Stomach (tissue), 8 donors: ENCODE measurements at regions not wholly inside any gene's neighbourhood (a gene's known extent, or its start where the extent isn't known, plus 50 kb on each side); places are given as distances from the start of the nearest gene placed in this dataset.

ENCODE experiments used
- DNase-seq, 2 donors: peaks; one replicate each; pipeline versions ENCODE4 v3.0.0 to v3.0.0-alpha.2; 2013 to 2019
- H3K27ac ChIP-seq, 5 donors: fragments of 200-600 bp in 4 of 5; sonication (generic) in 4 of 5; one replicate each; pipeline ENCODE4 v1.5.1; 2013 to 2019; ENCODE audit warnings: mild to moderate bottlenecking in 1 of 5, moderate library complexity in 1 of 5
- H3K27me3 ChIP-seq, 3 donors: fragments of 200-600 bp; sonication (generic); one replicate each; pipeline ENCODE4 v1.5.1; 2017 to 2019; ENCODE audit warnings: mixed run types in 1 of 3
- H3K36me3 ChIP-seq, 4 donors: fragments of 200-600 bp; sonication (generic); 1 replicate in 3 of 4; 2 replicates in 1 of 4; pipeline ENCODE4 v1.5.1; 2016 to 2019
- H3K4me1 ChIP-seq, 4 donors: fragments of 200-600 bp; sonication (generic); one replicate each; pipeline ENCODE4 v1.5.1; 2016 to 2019
- H3K4me3 ChIP-seq, 4 donors: fragments of 200-600 bp; sonication (generic) in 3 of 4; one replicate each; pipeline ENCODE4 v1.5.1; 2016 to 2019; ENCODE audit warnings: mild to moderate bottlenecking in 1 of 4
- H3K9me3 ChIP-seq, 4 donors: fragments of 200-600 bp; sonication (generic); one replicate each; pipeline ENCODE4 v1.5.1; 2016 to 2019
- CTCF ChIP-seq, 7 experiments: fragments of 450-650 bp in 4 of 7; fragments of 200-600 bp in 3 of 7; sonication (generic) in 3 of 7; IDR thresholded peaks; one replicate each; pipeline ENCODE4 v1.5.1; 2016 to 2019; ENCODE audit warnings: antibody characterized with exemption in 7 of 7, control low read depth in 2 of 7, mild to moderate bottlenecking in 1 of 7
- EP300 ChIP-seq: sonication (generic); formaldehyde crosslinking; IDR thresholded peaks from one replicate; pipeline ENCODE4 v1.6.1; 2017; ENCODE audit warnings: antibody characterized with exemption
- POLR2A ChIP-seq, 4 donors: fragments of 450-650 bp; IDR thresholded peaks; one replicate each; pipeline ENCODE4 v1.6.1; 2016; ENCODE audit warnings: antibody characterized with exemption in 4 of 4, control low read depth in 2 of 4, mild to moderate bottlenecking in 1 of 4, moderate library complexity in 1 of 4
- POLR2AphosphoS5 ChIP-seq, 3 donors: sonication (generic); formaldehyde crosslinking; IDR thresholded peaks; one replicate each; pipeline ENCODE4 v1.6.1; 2016; ENCODE audit warnings: antibody characterized with exemption in 3 of 3
- WGBS, 5 donors: extraction: QIAGEN DNeasy Blood & Tissue Kit in 3 of 5; methylation state at CpG; one replicate each; pipeline versions ENCODE4 v1.1.5 to v1.1.7; 2013 to 2018; 5-methylcytosine and 5-hydroxymethylcytosine counted together
- intact Hi-C: fragments of 100-400 bp; cut with DNase I; formaldehyde crosslinking; loops from one replicate; pipeline ENCODE4 v1.15.1; 2023; ENCODE audit warnings: low total_unique reads
- donor health status: healthy with polysubstance abuse.
- donor health status: Bipolar disorder and iron deficiency.
- donor health status: healthy.

DNA sequence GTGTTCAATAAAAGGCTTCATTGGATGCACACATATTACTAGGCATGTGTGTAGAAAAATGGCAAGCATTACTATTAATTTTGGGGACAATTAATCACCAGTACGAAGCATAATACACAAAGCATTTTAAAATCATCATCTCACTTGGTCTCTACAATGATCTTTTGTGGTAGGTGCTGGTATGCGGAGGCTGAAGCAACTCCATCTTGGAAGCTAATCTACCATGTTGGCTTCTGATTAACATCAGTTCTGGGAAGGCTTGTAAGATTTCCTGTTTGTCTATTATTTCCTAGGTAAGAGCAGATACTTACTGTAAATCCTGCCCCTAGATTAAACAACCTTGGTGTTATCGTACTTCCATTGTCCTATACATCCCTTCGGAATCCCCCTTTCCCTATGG lies 121.7 kb upstream of the RUNX1 start:
- Histone ChIP-seq H3K9me3 (no peaks in the 10 kb centered on the region), H3K4me1 (peaks cover 0 to 4% (median 0%) of the 10 kb centered on the region in 4 donors), H3K27me3 (no peaks in the 10 kb centered on the region), H3K4me3 (no peak overlapping the region), H3K27ac (no peak overlapping the region), H3K36me3 (no peaks in the 10 kb centered on the region)
- 92 to 98% (median 96%) methylated on average over 4 of the region's 4 CpGs for WGBS, 5 donors
- TF ChIP-seq POLR2A (IDR thresholded peaks at IDR 0.05) (no peak), CTCF (IDR thresholded peaks at IDR 0.05) (no peak)
- intact Hi-C loops, result no loop called here
- no peak for DNase-seq

- DNase-seq, result no peak
- no peaks in the 10 kb centered on the region for H3K36me3 ChIP-seq
- H3K27ac ChIP-seq, result no peak overlapping the region
- no peaks in the 10 kb centered on the region for H3K27me3 ChIP-seq
- peaks cover 0 to 3% (median 0%) of the 10 kb centered on the region in 4 donors for H3K4me1 ChIP-seq
- H3K4me3 ChIP-seq, result no peak overlapping the region
- no peaks in the 10 kb centered on the region for H3K9me3 ChIP-seq
- 86 to 100% (median 90%) methylated on average over 1 of the region's 1 CpG for WGBS, 5 donors
- TF ChIP-seq EP300 (no peak), POLR2AphosphoS5 (IDR thresholded peaks at IDR 0.05) (no peak), POLR2A (IDR thresholded peaks at IDR 0.05) (no peak), CTCF (IDR thresholded peaks at IDR 0.05) (no peak)
- intact Hi-C loops, result no loop called here
Measured at GRCh38 chr21:35170244-35170643, 121.1 kb upstream of the RUNX1 start.

DNA sequence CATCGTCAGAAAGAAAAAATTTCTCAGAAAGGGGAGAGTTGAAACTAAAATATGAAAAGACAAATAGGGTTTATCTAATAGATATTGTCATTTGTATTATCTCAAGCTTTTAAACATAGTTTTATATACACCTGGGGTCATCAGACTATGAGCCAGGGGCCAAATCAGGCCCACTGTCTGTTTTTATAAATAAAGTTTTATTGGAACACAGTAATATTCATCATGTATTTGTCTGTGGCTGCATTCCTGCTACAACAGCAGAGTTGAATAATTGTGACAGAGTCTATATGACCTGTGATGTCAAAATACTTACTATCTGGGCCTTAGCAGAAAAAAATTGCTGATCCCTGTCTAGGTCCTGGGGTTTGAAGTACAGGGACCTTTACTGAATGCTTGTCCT lies 120.5 kb upstream of the RUNX1 start:
- no peaks in the 10 kb centered on the region for H3K9me3 ChIP-seq
- H3K4me3 ChIP-seq, result no peak overlapping the region
- no peaks in the 10 kb centered on the region for H3K36me3 ChIP-seq
- intact Hi-C loops, result no loop called here
- no peak overlapping the region for H3K27ac ChIP-seq
- TF ChIP-seq CTCF (IDR thresholded peaks at IDR 0.05), result no peak
- TF ChIP-seq POLR2A (IDR thresholded peaks at IDR 0.05), result no peak
- TF ChIP-seq EP300, result no peak
- TF ChIP-seq POLR2AphosphoS5 (IDR thresholded peaks at IDR 0.05), result no peak
- H3K4me1 ChIP-seq, result no peaks in the 10 kb centered on the region
- no peaks in the 10 kb centered on the region for H3K27me3 ChIP-seq
- WGBS, 5 donors, result 68 to 85% (median 76%) methylated on average over 1 of the region's 1 CpG
- no peak for DNase-seq

GRCh38 chr21:35168735-35169134 lies 119.6 kb upstream of the RUNX1 start:
- intact Hi-C loops, result no loop called here
- Histone ChIP-seq H3K36me3 (no peaks in the 10 kb centered on the region), H3K27ac (no peak overlapping the region), H3K9me3 (no peaks in the 10 kb centered on the region), H3K4me3 (no peak overlapping the region), H3K4me1 (no peaks in the 10 kb centered on the region), H3K27me3 (no peaks in the 10 kb centered on the region)
- 52 to 72% (median 59%) methylated on average over 4 of the region's 4 CpGs for WGBS, 5 donors
- no peak for TF ChIP-seq CTCF (IDR thresholded peaks at IDR 0.05)
- no peak for TF ChIP-seq POLR2A (IDR thresholded peaks at IDR 0.05)
- TF ChIP-seq EP300, result no peak
- TF ChIP-seq POLR2AphosphoS5 (IDR thresholded peaks at IDR 0.05), result no peak
- DNase-seq, result peak in 1 of 2 donors; percentile 22
